ENCODE measurements at regions not wholly inside any gene's neighbourhood (a gene's known extent, or its start where the extent isn't known, plus 50 kb on each side); places are given as distances from the start of the nearest gene placed in this dataset.

DNA sequence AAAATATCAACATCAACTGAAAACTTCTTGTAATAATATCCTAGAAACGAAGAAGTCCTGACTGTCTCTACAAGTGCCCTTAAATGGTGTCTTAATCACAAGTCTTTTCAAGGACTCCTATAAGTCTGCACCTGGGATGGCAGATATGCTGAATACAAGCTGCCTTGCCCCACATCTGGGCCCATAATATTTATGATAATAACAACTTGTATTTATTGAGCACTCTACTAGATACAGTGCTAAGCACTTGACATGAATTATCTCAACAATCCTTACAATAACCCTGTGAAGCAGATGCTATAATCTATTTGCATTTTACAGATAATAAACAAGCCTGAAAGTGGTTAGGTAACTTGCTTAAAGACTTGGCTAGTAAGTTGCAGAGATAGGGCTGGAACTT is 78.0 kb upstream of the ZNF648 start:
- no peak for DNase-seq
- peaks cover 13% of the 10 kb centered on the region for H3K4me1 ChIP-seq

DNA sequence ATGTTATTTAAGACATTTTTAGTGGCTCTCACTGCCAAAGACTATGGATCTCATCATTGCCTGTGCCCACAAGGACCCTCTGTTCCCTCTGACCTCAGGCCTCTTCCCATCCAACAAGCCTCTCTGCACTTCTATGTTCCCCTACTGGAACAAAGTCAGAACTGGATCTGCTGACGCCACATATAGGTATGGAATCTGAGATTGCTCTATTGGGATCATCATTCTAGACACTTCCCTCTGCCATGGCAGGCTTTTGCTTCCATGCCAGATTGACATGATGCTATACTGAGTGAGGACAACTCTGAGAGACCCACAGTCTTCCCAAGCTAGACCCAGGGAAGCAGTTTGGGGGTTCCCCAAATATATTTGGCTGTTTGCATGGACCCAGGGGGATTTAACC is 76.0 kb upstream of the ZNF648 start:
- intact Hi-C loops (cut with micrococcal nuclease): no loop called here
- H3K4me3 ChIP-seq: no peak overlapping the region
- no peaks in the 10 kb centered on the region for H3K4me1 ChIP-seq
- H3K9me3 ChIP-seq (replicated peaks): peaks cover 14% of the 10 kb centered on the region
- H3K36me3 ChIP-seq: no peaks in the 10 kb centered on the region
- DNase-seq: no peak
- no peak overlapping the region for H3K27ac ChIP-seq (replicated peaks)
- TF ChIP-seq, protein P1, sequence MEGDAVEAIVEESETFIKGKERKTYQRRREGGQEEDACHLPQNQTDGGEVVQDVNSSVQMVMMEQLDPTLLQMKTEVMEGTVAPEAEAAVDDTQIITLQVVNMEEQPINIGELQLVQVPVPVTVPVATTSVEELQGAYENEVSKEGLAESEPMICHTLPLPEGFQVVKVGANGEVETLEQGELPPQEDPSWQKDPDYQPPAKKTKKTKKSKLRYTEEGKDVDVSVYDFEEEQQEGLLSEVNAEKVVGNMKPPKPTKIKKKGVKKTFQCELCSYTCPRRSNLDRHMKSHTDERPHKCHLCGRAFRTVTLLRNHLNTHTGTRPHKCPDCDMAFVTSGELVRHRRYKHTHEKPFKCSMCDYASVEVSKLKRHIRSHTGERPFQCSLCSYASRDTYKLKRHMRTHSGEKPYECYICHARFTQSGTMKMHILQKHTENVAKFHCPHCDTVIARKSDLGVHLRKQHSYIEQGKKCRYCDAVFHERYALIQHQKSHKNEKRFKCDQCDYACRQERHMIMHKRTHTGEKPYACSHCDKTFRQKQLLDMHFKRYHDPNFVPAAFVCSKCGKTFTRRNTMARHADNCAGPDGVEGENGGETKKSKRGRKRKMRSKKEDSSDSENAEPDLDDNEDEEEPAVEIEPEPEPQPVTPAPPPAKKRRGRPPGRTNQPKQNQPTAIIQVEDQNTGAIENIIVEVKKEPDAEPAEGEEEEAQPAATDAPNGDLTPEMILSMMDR (IDR thresholded peaks at IDR 0.05; ENCODE audit: borderline replicate concordance): no peak
- no peaks in the 10 kb centered on the region for H3K27me3 ChIP-seq (ENCODE audit: low read depth)

More for the DNA sequence above, 78.0 kb upstream of the ZNF648 start:
- Histone ChIP-seq H3K27ac (replicated peaks) (no peak overlapping the region), H3K36me3 (no peaks in the 10 kb centered on the region), H3K27me3 (ENCODE audit: low read depth) (no peaks in the 10 kb centered on the region), H3K9me3 (replicated peaks) (peaks cover 3% of the 10 kb centered on the region), H3K4me3 (no peak overlapping the region)
- TF ChIP-seq, protein P1 (IDR thresholded peaks at IDR 0.05; ENCODE audit: borderline replicate concordance): no peak
- intact Hi-C loops (cut with micrococcal nuclease): no loop called here

- no peak for DNase-seq
- H3K4me3 ChIP-seq: no peak overlapping the region
- intact Hi-C loops (cut with micrococcal nuclease): no loop called here
- H3K27me3 ChIP-seq (ENCODE audit: low read depth): no peaks in the 10 kb centered on the region
- no peaks in the 10 kb centered on the region for H3K4me1 ChIP-seq
- TF ChIP-seq, protein P1 (IDR thresholded peaks at IDR 0.05; ENCODE audit: borderline replicate concordance): no peak
- H3K9me3 ChIP-seq (replicated peaks): peaks cover 14% of the 10 kb centered on the region
- no peak overlapping the region for H3K27ac ChIP-seq (replicated peaks)
- H3K36me3 ChIP-seq: no peaks in the 10 kb centered on the region
Observed at GRCh38 chr1:182135946-182136345, 74.4 kb upstream of the ZNF648 start.

DNA sequence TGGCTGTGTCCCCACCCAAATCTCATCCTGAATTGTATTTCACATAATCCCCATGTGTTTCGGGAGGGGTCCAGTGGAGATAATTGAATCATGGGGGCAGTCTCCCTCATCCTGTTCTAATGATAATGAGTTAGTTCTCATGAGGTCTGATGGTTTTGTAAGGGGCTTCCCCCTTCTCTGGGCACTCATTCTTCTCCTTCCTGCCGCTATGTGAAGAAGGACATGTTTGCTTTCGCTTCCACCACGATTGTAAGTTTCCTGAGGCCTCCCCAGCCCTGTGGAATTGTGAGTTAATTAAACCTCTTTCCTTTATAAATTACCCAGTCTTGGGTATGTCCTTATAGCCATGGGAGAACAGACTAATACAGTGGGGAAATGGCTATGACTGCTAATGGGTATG is 72.7 kb upstream of the ZNF648 start:
- H3K36me3 ChIP-seq: no peaks in the 10 kb centered on the region
- H3K27me3 ChIP-seq (ENCODE audit: low read depth): no peaks in the 10 kb centered on the region
- TF ChIP-seq, protein P1 (IDR thresholded peaks at IDR 0.05; ENCODE audit: borderline replicate concordance): no peak
- intact Hi-C loops (cut with micrococcal nuclease): no loop called here
- H3K4me1 ChIP-seq: no peaks in the 10 kb centered on the region
- no peak for DNase-seq
- H3K4me3 ChIP-seq: no peak overlapping the region
- H3K9me3 ChIP-seq (replicated peaks): peaks cover 14% of the 10 kb centered on the region
- no peak overlapping the region for H3K27ac ChIP-seq (replicated peaks)

GRCh38 chr1:182133181-182133580 is 71.7 kb upstream of the ZNF648 start:
- H3K27ac ChIP-seq (replicated peaks): no peak overlapping the region
- no peak for DNase-seq
- H3K27me3 ChIP-seq (ENCODE audit: low read depth): no peaks in the 10 kb centered on the region
- no peaks in the 10 kb centered on the region for H3K36me3 ChIP-seq
- H3K9me3 ChIP-seq (replicated peaks): peaks cover 14% of the 10 kb centered on the region
- no peaks in the 10 kb centered on the region for H3K4me1 ChIP-seq
- TF ChIP-seq, protein P1 (IDR thresholded peaks at IDR 0.05; ENCODE audit: borderline replicate concordance): no peak
- H3K4me3 ChIP-seq: no peak overlapping the region
- intact Hi-C loops (cut with micrococcal nuclease): no loop called here

GRCh38 chr1:182129398-182129797 is 67.9 kb upstream of the ZNF648 start:
- no peaks in the 10 kb centered on the region for H3K36me3 ChIP-seq
- TF ChIP-seq, protein P1 (IDR thresholded peaks at IDR 0.05; ENCODE audit: borderline replicate concordance): no peak
- intact Hi-C loops (cut with micrococcal nuclease): no loop called here

More at GRCh38 chr1:182129398-182129797, 67.9 kb upstream of the ZNF648 start:
- Histone ChIP-seq H3K27me3 (ENCODE audit: low read depth) (no peaks in the 10 kb centered on the region), H3K4me3 (no peak overlapping the region), H3K27ac (replicated peaks) (no peak overlapping the region), H3K4me1 (no peaks in the 10 kb centered on the region), H3K9me3 (replicated peaks) (peaks cover 9% of the 10 kb centered on the region)
- DNase-seq: no peak

Data from left ventricle myocardium inferior (tissue), 1 donor.